GM12873 (cell line): ENCODE measurements at regions not wholly inside any gene's neighbourhood (a gene's known extent, or its start where the extent isn't known, plus 50 kb on each side); places are given as distances from the start of the nearest gene placed in this dataset.

ENCODE experiments used
- CTCF ChIP-seq: IDR thresholded peaks from 2 replicates; pipeline ENCODE4 v1.5.1; 2012; ENCODE audit warnings: low read depth, mild to moderate bottlenecking, moderate library complexity, low read length, control low read depth; ENCODE audit not compliant: insufficient read depth; ENCODE audit errors: missing control alignments

GRCh38 chr18:42530276-42530675 lies 575.2 kb downstream of the PIK3C3 start:
- no peak for TF ChIP-seq CTCF

DNA sequence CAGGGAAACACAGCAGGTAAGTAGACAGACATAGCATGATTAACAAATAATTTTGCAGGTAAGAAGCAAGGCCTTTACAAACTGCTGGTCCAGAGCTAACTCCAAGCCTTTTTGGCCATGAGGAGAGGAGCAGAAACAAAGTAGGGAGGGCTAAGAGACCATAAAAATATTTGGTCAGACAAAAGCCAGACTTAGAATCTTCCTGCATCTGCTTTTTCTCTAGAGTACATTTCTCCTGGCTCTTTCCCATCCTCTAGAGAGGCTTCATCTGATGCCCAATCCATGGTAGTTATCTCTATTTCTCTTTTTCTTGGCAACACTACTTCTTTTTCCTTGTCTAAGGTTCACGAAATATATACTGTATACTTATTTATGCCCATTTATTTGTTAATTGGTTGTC lies 577.1 kb downstream of the PIK3C3 start:
- no peak for TF ChIP-seq CTCF

GRCh38 chr18:42533009-42533575 lies 578.1 kb downstream of the PIK3C3 start:
- no peak for TF ChIP-seq CTCF

DNA sequence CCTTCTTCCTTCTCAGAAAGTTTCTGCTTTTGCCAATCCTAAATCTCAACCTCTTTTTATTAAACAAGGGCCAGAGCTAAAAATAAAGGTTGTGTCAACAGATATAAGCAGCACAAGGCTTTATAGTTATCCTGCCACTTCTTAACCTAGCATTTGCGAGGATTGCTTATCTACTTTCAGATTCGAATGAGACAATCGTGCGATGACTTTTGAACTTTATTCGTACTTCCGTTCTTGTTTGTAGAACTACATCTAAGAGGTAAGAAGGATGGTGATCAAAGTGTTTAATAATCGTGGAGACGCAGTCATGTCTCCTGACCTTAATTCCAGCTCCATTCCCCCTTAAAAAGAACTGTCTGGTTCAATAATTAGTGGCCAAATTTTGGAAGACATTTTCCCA lies 578.6 kb downstream of the PIK3C3 start:
- no peak for TF ChIP-seq CTCF

DNA sequence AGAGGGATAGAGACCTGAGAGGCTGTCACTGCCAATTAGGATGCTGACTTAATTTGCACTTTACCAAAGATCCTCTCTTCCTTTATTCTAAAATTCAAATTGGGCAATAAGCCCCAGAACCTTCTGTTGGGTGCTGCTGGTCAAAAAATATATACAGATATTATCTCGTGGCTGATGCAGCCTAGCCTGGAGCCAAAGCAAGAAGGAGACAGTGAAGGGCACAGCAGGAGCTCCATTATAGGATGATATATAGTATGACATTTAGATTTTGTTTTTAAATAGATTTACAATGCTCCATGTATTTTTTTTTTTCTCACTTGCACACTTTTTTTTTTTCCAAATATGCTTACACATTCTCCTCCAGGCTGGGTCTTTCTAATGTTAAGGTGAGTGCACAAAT lies 579.3 kb downstream of the PIK3C3 start:
- no peak for TF ChIP-seq CTCF

DNA sequence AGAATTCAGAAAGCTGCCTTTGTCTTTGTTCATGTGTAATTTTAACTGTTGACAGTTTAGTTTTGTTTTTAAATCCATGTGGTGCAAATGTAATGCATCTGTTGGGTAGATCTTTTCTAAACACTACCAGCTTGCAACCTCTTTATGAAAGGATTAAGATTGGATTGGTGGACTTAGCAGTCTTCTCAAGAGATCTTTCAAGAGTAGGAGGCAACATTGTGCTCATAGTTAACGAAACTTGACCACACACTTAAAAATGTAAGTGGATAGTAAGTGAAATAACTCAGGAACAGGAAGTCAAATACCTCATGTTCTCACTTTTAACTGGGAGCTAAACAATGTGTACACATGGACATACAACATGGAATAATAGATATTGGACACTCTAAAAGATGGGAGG lies 579.0 kb downstream of the RIT2 start:
- no peak for TF ChIP-seq CTCF

- no peak for TF ChIP-seq CTCF
These were observed 578.2 kb downstream of the RIT2 start for GRCh38 chr18:42537291-42537690.
